ENCODE measurements at regions not wholly inside any gene's neighbourhood (a gene's known extent, or its start where the extent isn't known, plus 50 kb on each side); places are given as distances from the start of the nearest gene placed in this dataset.
"Not testable (repeated sequence)": the region's sequence is repeated elsewhere in the genome, so short reads cannot be mapped to it uniquely, and the experiment has no call there.

GRCh38 chr14:83638748-83639504, 1891.0 kb upstream of the FLRT2 start:
- Mint-ChIP-seq H3K4me1 (ENCODE audit: low read depth) (no peaks in the 10 kb centered on the region), H3K36me3 (ENCODE audit: low read depth) (no peaks in the 10 kb centered on the region), H3K4me3 (no peak overlapping the region), H3K27me3 (no peaks in the 10 kb centered on the region), H3K27ac (no peak overlapping the region), H3K9me3 (peaks cover 19% of the 10 kb centered on the region)
- intact Hi-C loops (cut with micrococcal nuclease), result no loop called here

GRCh38 chr14:83639505-83639875, 1890.5 kb upstream of the FLRT2 start:
- H3K36me3 Mint-ChIP-seq (ENCODE audit: low read depth); H3K27me3 Mint-ChIP-seq; H3K27ac Mint-ChIP-seq; intact Hi-C loops (cut with micrococcal nuclease); H3K4me1 Mint-ChIP-seq (ENCODE audit: low read depth); H3K4me3 Mint-ChIP-seq: not testable (repeated sequence)
- peaks cover 19% of the 10 kb centered on the region for H3K9me3 Mint-ChIP-seq

- H3K4me3 Mint-ChIP-seq, result no peak overlapping the region
- no peaks in the 10 kb centered on the region for H3K4me1 Mint-ChIP-seq (ENCODE audit: low read depth)
- intact Hi-C loops (cut with micrococcal nuclease), result no loop called here
Measured at GRCh38 chr14:83646228-83646627, 1883.7 kb upstream of the FLRT2 start.

GRCh38 chr14:83660597-83660996, 1869.3 kb upstream of the FLRT2 start:
- H3K4me1 Mint-ChIP-seq (ENCODE audit: low read depth), result no peaks in the 10 kb centered on the region
- no peaks in the 10 kb centered on the region for H3K9me3 Mint-ChIP-seq
- H3K36me3 Mint-ChIP-seq (ENCODE audit: low read depth), result no peaks in the 10 kb centered on the region
- intact Hi-C loops (cut with micrococcal nuclease), result no loop called here
- no peak overlapping the region for H3K4me3 Mint-ChIP-seq
- H3K27me3 Mint-ChIP-seq, result no peaks in the 10 kb centered on the region
- H3K27ac Mint-ChIP-seq, result no peak overlapping the region

More at GRCh38 chr14:83646228-83646627, 1883.7 kb upstream of the FLRT2 start:
- no peaks in the 10 kb centered on the region for H3K36me3 Mint-ChIP-seq (ENCODE audit: low read depth)
- peaks cover 10% of the 10 kb centered on the region for H3K9me3 Mint-ChIP-seq
- no peak overlapping the region for H3K27ac Mint-ChIP-seq
- no peaks in the 10 kb centered on the region for H3K27me3 Mint-ChIP-seq

- intact Hi-C loops (cut with micrococcal nuclease), result no loop called here
- Mint-ChIP-seq H3K4me1 (ENCODE audit: low read depth) (no peaks in the 10 kb centered on the region), H3K36me3 (ENCODE audit: low read depth) (no peaks in the 10 kb centered on the region), H3K4me3 (no peak overlapping the region), H3K9me3 (peaks cover 15% of the 10 kb centered on the region), H3K27ac (no peak overlapping the region), H3K27me3 (no peaks in the 10 kb centered on the region)
Measured at GRCh38 chr14:83664389-83664788, 1865.6 kb upstream of the FLRT2 start.

GRCh38 chr14:83689265-83689664, 1840.7 kb upstream of the FLRT2 start:
- Mint-ChIP-seq H3K4me3 (no peak overlapping the region), H3K27ac (no peak overlapping the region), H3K27me3 (no peaks in the 10 kb centered on the region), H3K9me3 (peaks cover 7% of the 10 kb centered on the region), H3K36me3 (ENCODE audit: low read depth) (no peaks in the 10 kb centered on the region), H3K4me1 (ENCODE audit: low read depth) (no peaks in the 10 kb centered on the region)
- intact Hi-C loops (cut with micrococcal nuclease), result no loop called here

- intact Hi-C loops (cut with micrococcal nuclease), result no loop called here
- Mint-ChIP-seq H3K27ac (no peak overlapping the region), H3K4me3 (no peak overlapping the region), H3K36me3 (ENCODE audit: low read depth) (no peaks in the 10 kb centered on the region), H3K27me3 (no peaks in the 10 kb centered on the region), H3K9me3 (peaks cover 11% of the 10 kb centered on the region), H3K4me1 (ENCODE audit: low read depth) (no peaks in the 10 kb centered on the region)
Measured at GRCh38 chr14:83697099-83697498, 1832.8 kb upstream of the FLRT2 start.

GRCh38 chr14:83702619-83703018, 1827.3 kb upstream of the FLRT2 start:
- no peaks in the 10 kb centered on the region for H3K9me3 Mint-ChIP-seq
- no peaks in the 10 kb centered on the region for H3K4me1 Mint-ChIP-seq (ENCODE audit: low read depth)
- H3K36me3 Mint-ChIP-seq (ENCODE audit: low read depth), result no peaks in the 10 kb centered on the region
- no peaks in the 10 kb centered on the region for H3K27me3 Mint-ChIP-seq
- no peak overlapping the region for H3K4me3 Mint-ChIP-seq
- intact Hi-C loops (cut with micrococcal nuclease), result no loop called here
- H3K27ac Mint-ChIP-seq, result no peak overlapping the region

GRCh38 chr14:83706231-83706954, 1823.6 kb upstream of the FLRT2 start:
- H3K36me3 Mint-ChIP-seq (ENCODE audit: low read depth), result no peaks in the 10 kb centered on the region
- intact Hi-C loops (cut with micrococcal nuclease), result no loop called here
- no peak overlapping the region for H3K4me3 Mint-ChIP-seq
- H3K27ac Mint-ChIP-seq, result no peak overlapping the region
- no peaks in the 10 kb centered on the region for H3K27me3 Mint-ChIP-seq
- H3K4me1 Mint-ChIP-seq (ENCODE audit: low read depth), result no peaks in the 10 kb centered on the region
- no peaks in the 10 kb centered on the region for H3K9me3 Mint-ChIP-seq

GRCh38 chr14:83707056-83707455, 1822.9 kb upstream of the FLRT2 start:
- intact Hi-C loops (cut with micrococcal nuclease), result no loop called here
- Mint-ChIP-seq H3K27me3 (no peaks in the 10 kb centered on the region), H3K9me3 (no peaks in the 10 kb centered on the region), H3K27ac (no peak overlapping the region), H3K36me3 (ENCODE audit: low read depth) (no peaks in the 10 kb centered on the region), H3K4me3 (no peak overlapping the region), H3K4me1 (ENCODE audit: low read depth) (no peaks in the 10 kb centered on the region)

GRCh38 chr14:83709116-83709515, 1820.8 kb upstream of the FLRT2 start:
- Mint-ChIP-seq H3K4me3 (no peak overlapping the region), H3K27ac (no peak overlapping the region), H3K4me1 (ENCODE audit: low read depth) (no peaks in the 10 kb centered on the region), H3K9me3 (no peaks in the 10 kb centered on the region), H3K36me3 (ENCODE audit: low read depth) (no peaks in the 10 kb centered on the region), H3K27me3 (no peaks in the 10 kb centered on the region)
- intact Hi-C loops (cut with micrococcal nuclease), result no loop called here

GRCh38 chr14:83711046-83711445, 1818.9 kb upstream of the FLRT2 start:
- intact Hi-C loops (cut with micrococcal nuclease), result no loop called here
- no peaks in the 10 kb centered on the region for H3K27me3 Mint-ChIP-seq
- no peaks in the 10 kb centered on the region for H3K4me1 Mint-ChIP-seq (ENCODE audit: low read depth)

GRCh38 chr14:83712418-83713129, 1817.4 kb upstream of the FLRT2 start:
- H3K4me1 Mint-ChIP-seq (ENCODE audit: low read depth), result no peaks in the 10 kb centered on the region
- H3K27ac Mint-ChIP-seq, result no peak overlapping the region
- no peaks in the 10 kb centered on the region for H3K27me3 Mint-ChIP-seq
- H3K4me3 Mint-ChIP-seq, result no peak overlapping the region
- H3K36me3 Mint-ChIP-seq (ENCODE audit: low read depth), result no peaks in the 10 kb centered on the region
- intact Hi-C loops (cut with micrococcal nuclease), result no loop called here
- H3K9me3 Mint-ChIP-seq, result no peaks in the 10 kb centered on the region

More at GRCh38 chr14:83711046-83711445, 1818.9 kb upstream of the FLRT2 start:
- no peak overlapping the region for H3K4me3 Mint-ChIP-seq
- H3K27ac Mint-ChIP-seq, result no peak overlapping the region
- no peaks in the 10 kb centered on the region for H3K9me3 Mint-ChIP-seq
- H3K36me3 Mint-ChIP-seq (ENCODE audit: low read depth), result no peaks in the 10 kb centered on the region

- Mint-ChIP-seq H3K9me3 (no peaks in the 10 kb centered on the region), H3K4me3 (no peak overlapping the region), H3K4me1 (ENCODE audit: low read depth) (no peaks in the 10 kb centered on the region), H3K27me3 (no peaks in the 10 kb centered on the region), H3K36me3 (ENCODE audit: low read depth) (no peaks in the 10 kb centered on the region), H3K27ac (no peak overlapping the region)
- intact Hi-C loops (cut with micrococcal nuclease), result no loop called here
Measured at GRCh38 chr14:83713732-83714131, 1816.2 kb upstream of the FLRT2 start.
